ENCODE measurements at regions not wholly inside any gene's neighbourhood (a gene's known extent, or its start where the extent isn't known, plus 50 kb on each side); places are given as distances from the start of the nearest gene placed in this dataset.

DNA sequence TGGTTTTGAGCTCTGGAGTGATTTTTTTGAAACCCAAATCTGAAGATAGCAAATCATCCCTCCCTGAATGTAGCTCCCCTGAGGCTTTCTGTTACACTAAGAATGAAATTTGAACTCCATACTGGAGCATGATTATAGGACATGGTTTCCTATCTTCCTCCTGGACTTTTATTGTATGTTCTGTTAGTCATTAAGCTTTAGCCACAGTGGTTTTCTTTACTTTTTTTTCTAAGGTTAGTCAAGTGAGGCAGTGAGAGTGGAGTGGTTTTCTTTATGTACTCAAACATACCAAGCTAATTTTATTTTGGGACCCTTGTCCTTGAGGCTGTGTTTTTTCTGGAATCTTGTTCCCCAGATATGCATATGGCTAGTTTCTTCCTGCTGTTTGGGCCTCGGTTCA is 55.2 kb upstream of the FRMD4B start:
- no peak for DNase-seq (ENCODE audit: low spot score)

DNA sequence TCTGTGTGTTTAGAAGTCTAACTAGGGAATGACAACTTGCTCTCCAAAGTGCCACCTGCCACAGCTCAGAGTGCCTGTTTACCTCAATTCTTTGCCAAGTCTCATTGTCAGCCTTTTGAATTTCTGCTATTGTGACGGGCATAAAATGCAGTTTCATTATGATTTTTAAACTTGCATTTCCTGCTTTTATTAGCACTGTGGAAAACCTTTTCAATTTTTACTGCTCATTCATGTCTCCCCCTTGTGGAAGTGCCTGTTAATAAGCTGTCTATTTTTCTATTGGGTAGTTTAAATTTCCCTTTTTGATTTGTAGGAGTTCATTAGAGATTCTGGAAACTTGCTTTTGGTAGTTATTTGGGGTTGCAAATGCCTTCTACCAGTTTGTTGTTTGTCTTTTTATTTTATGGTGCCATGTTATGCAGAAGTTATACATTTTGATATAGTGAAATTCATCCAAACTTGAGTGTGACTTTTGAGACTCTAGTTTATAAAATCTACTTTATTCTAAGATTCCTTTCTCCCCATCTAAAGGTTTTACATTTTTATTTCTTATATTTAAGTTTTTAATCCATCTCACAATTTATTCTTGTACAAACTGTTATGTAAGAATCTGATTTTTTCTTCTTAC is 53.9 kb upstream of the FRMD4B start:
- DNase-seq (ENCODE audit: low spot score): no peak

DNA sequence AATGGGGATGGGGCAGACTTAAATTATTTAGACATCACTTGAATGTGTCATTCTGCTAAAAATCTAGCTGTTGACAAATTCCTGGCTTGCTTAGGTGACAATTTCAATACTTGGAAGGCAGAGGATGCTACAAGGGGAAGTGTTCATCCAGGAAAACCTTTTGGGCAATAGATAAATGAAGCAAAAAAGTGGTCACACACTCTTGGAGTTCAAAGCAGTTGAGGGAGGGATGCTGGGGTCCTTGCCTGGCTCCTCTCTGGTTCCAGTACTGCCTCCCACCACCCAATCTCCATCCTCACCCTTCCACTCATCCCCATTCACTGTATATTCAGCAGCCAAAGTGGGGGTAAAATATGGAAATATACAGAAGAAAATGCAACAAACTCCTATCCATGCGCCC is 52.6 kb upstream of the FRMD4B start:
- no peak for DNase-seq (ENCODE audit: low spot score)

DNA sequence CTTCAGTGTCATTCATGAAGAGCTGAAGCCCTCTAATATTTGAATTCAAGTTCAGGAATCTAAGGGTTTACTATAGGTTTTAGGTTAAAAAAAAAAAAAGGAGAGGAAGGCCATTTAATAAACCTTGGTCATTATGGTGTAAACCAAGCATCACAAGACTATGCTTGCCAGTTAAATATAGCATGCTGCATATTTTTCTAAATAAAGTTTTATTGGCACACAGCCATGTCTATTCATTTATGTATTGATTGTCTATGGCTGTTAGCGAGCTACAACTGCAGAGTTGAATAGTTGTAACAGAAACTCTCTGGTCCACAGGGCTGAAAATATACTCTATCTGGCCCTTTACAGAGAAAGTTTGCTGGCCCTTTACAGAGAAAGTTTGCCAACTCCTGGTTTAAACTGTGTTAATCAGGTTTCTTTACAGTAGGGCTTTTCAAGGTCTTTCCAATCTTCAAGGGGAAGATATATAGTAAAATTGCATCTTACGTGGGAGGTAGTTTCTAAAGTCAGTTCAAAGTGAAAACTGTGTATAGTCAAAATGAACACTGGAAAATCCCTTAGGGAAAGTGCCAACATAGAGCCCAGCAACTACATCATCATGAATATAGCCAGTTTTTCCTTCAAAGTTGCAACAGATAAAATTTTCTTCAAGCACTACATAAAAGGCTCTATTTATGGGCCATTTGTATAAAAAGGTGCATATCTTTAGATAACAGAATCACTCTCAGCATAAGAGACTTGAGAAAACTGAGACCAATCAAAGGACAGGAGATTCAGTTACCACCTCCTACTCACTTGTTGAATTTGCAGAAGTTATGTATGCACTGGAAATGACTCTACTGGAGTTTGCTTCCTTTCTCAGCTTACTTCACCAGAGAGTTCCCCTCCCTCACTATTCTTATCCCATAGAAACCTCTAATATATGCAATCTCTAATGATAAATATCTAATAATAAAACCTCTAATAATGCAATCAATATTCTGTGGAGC is 49.7 kb upstream of the FRMD4B start:
- DNase-seq (ENCODE audit: low spot score): no peak
